PC-9 (cell line): ENCODE measurements at regions not wholly inside any gene's neighbourhood (a gene's known extent, or its start where the extent isn't known, plus 50 kb on each side); places are given as distances from the start of the nearest gene placed in this dataset.

ENCODE experiments used
- BruUV-seq: library from RNA; stranded (reverse); fragments of 400-500 nt; replicated peaks from 2 replicates; lab custom pipeline; 2021; lab: Mats Ljungman, UMichigan
- CTCF ChIA-PET: fragments of 300-600 bp; sonication (Branson Sonifier 250); formaldehyde crosslinking; loops from one replicate; lab custom pipeline; 2022; ENCODE audit warnings: antibody characterized with exemption; lab: Charles Lee
- POLR2A ChIA-PET: fragments of 300-600 bp; sonication (Branson Sonifier 250); formaldehyde crosslinking; loops from one replicate; lab custom pipeline; 2022; ENCODE audit warnings: antibody characterized with exemption; ENCODE audit not compliant: unreplicated experiment; lab: Charles Lee
- DNase-seq, 2 experiments: peaks; one replicate each; pipeline versions ENCODE4 v3.0.0 to v3.0.0-alpha.2; 2015 to 2022; ENCODE audit warnings: mixed read lengths in 1 of 2
- H2AFZ ChIP-seq: fragments of 200-600 bp; sonication (generic); 2 replicates; pipeline ENCODE4 v1.8.1; 2017; ENCODE audit warnings: antibody characterized with exemption
- H3F3A ChIP-seq: fragments of 200-600 bp; sonication (generic); 2 replicates; pipeline ENCODE4 v1.8.1; 2017; ENCODE audit warnings: antibody characterized with exemption, mild to moderate bottlenecking, low read depth; ENCODE audit not compliant: insufficient read depth
- H3K27ac ChIP-seq: fragments of 200-600 bp; sonication (generic); 2 replicates; pipeline ENCODE4 v1.6.1; 2016; ENCODE audit warnings: mixed run types
- H3K27me3 ChIP-seq: fragments of 200-600 bp; sonication (generic); 2 replicates; pipeline ENCODE4 v1.6.1; 2016; ENCODE audit warnings: low read depth, mixed run types; ENCODE audit not compliant: insufficient read depth
- H3K36me3 ChIP-seq: fragments of 200-600 bp; sonication (generic); 2 replicates; pipeline ENCODE4 v1.6.1; 2016; ENCODE audit warnings: low read depth, mixed run types
- H3K4me1 ChIP-seq: fragments of 200-600 bp; sonication (generic); replicated peaks from 2 replicates; pipeline ENCODE4 v1.6.1; 2016; ENCODE audit warnings: mixed run types; ENCODE audit not compliant: insufficient read depth
- H3K4me2 ChIP-seq: fragments of 200-600 bp; sonication (generic); 2 replicates; pipeline ENCODE4 v1.6.1; 2017; ENCODE audit warnings: mixed run types
- H3K4me3 ChIP-seq: fragments of 200-600 bp; sonication (generic); 2 replicates; pipeline ENCODE4 v1.6.1; 2016; ENCODE audit warnings: mixed run types
- H3K79me2 ChIP-seq: fragments of 200-600 bp; sonication (generic); 2 replicates; pipeline ENCODE4 v1.6.1; 2017; ENCODE audit warnings: low read depth, mixed run types
- H3K9me2 ChIP-seq: fragments of 200-600 bp; sonication (generic); 2 replicates; pipeline ENCODE4 v1.8.1; 2017; ENCODE audit warnings: mild to moderate bottlenecking; ENCODE audit not compliant: insufficient read depth
- H3K9me3 ChIP-seq: fragments of 200-600 bp; sonication (generic); 2 replicates; pipeline ENCODE4 v1.8.1; 2016; ENCODE audit warnings: low read depth; ENCODE audit not compliant: insufficient read depth
- H4K20me1 ChIP-seq: fragments of 200-600 bp; sonication (generic); 2 replicates; pipeline ENCODE4 v1.8.1; 2017; ENCODE audit not compliant: insufficient read depth
- CTCF ChIP-seq: fragments of 200-600 bp; sonication (generic); conservative IDR thresholded peaks from 2 replicates; pipeline ENCODE4 v1.6.1; 2017; ENCODE audit warnings: mixed run types, antibody characterized with exemption, mild to moderate bottlenecking, moderate library complexity
- EZH2 ChIP-seq: fragments of 200-600 bp; sonication (generic); IDR thresholded peaks from 2 replicates; pipeline ENCODE4 v1.8.0; 2017; ENCODE audit warnings: antibody characterized with exemption, low read depth
- intact Hi-C: fragments of 100-400 bp; cut with micrococcal nuclease; formaldehyde crosslinking; loops from one replicate; pipeline ENCODE4 v1.10.0; 2022; ENCODE audit not compliant: unreplicated experiment

- no TSS peak for BruUV-seq
Measured at GRCh38 chr6:131391116-131391515, 181.9 kb upstream of the ARG1 start.

GRCh38 chr6:131393433-131393832, 179.6 kb upstream of the ARG1 start:
- Histone ChIP-seq H3K36me3 (no peaks in the 10 kb centered on the region), H3K79me2 (no peaks in the 10 kb centered on the region), H2AFZ (no peak overlapping the region), H3F3A (no peaks in the 10 kb centered on the region), H3K4me3 (no peak overlapping the region), H3K4me1 (no peaks in the 10 kb centered on the region), H3K27me3 (no peaks in the 10 kb centered on the region), H3K4me2 (no peak overlapping the region), H4K20me1 (no peaks in the 10 kb centered on the region), H3K9me3 (no peaks in the 10 kb centered on the region), H3K27ac (no peak overlapping the region), H3K9me2 (no peaks in the 10 kb centered on the region)
- ChIA-PET POLR2A (no interaction called here), CTCF (no interaction called here)
- TF ChIP-seq CTCF: no peak
- TF ChIP-seq EZH2: no peak
- BruUV-seq: no TSS peak
- no peak for DNase-seq
- intact Hi-C loops: no loop called here

More at GRCh38 chr6:131391116-131391515, 181.9 kb upstream of the ARG1 start:
- TF ChIP-seq CTCF: no peak
- no peak for DNase-seq
- H3K79me2 ChIP-seq: no peaks in the 10 kb centered on the region
- no peaks in the 10 kb centered on the region for H3K9me3 ChIP-seq
- ChIA-PET CTCF (no interaction called here), POLR2A (no interaction called here)
- H3K4me1 ChIP-seq: no peaks in the 10 kb centered on the region
- no peaks in the 10 kb centered on the region for H3K27me3 ChIP-seq
- H3K9me2 ChIP-seq: no peaks in the 10 kb centered on the region
- H3K36me3 ChIP-seq: no peaks in the 10 kb centered on the region
- no peak overlapping the region for H3K27ac ChIP-seq
- H3F3A ChIP-seq: no peaks in the 10 kb centered on the region
- H3K4me3 ChIP-seq: no peak overlapping the region
- H3K4me2 ChIP-seq: no peak overlapping the region
- H4K20me1 ChIP-seq: no peaks in the 10 kb centered on the region
- intact Hi-C loops: no loop called here
- no peak overlapping the region for H2AFZ ChIP-seq

- no peaks in the 10 kb centered on the region for H4K20me1 ChIP-seq
- no TSS peak for BruUV-seq
- H3K9me3 ChIP-seq: no peaks in the 10 kb centered on the region
- peaks cover 2% of the 10 kb centered on the region for H3F3A ChIP-seq
- H3K79me2 ChIP-seq: no peaks in the 10 kb centered on the region
- CTCF ChIA-PET: no interaction called here
- H3K4me2 ChIP-seq: no peak overlapping the region
- POLR2A ChIA-PET: no interaction called here
- no peaks in the 10 kb centered on the region for H3K36me3 ChIP-seq
- no peak overlapping the region for H2AFZ ChIP-seq
- peaks cover 2% of the 10 kb centered on the region for H3K4me1 ChIP-seq
- H3K27ac ChIP-seq: no peak overlapping the region
- H3K4me3 ChIP-seq: no peak overlapping the region
- TF ChIP-seq CTCF: no peak
- no peak for TF ChIP-seq EZH2
- H3K27me3 ChIP-seq: no peaks in the 10 kb centered on the region
- no peaks in the 10 kb centered on the region for H3K9me2 ChIP-seq
- DNase-seq: no peak
- intact Hi-C loops: no loop called here
Measured at GRCh38 chr6:131394768-131395432, 178.1 kb upstream of the ARG1 start.
